ENCODE measurements at regions not wholly inside any gene's neighbourhood (a gene's known extent, or its start where the extent isn't known, plus 50 kb on each side); places are given as distances from the start of the nearest gene placed in this dataset.
A peak's percentile ranks its signal among the peaks of the same experiment; 100 is the strongest.

DNA sequence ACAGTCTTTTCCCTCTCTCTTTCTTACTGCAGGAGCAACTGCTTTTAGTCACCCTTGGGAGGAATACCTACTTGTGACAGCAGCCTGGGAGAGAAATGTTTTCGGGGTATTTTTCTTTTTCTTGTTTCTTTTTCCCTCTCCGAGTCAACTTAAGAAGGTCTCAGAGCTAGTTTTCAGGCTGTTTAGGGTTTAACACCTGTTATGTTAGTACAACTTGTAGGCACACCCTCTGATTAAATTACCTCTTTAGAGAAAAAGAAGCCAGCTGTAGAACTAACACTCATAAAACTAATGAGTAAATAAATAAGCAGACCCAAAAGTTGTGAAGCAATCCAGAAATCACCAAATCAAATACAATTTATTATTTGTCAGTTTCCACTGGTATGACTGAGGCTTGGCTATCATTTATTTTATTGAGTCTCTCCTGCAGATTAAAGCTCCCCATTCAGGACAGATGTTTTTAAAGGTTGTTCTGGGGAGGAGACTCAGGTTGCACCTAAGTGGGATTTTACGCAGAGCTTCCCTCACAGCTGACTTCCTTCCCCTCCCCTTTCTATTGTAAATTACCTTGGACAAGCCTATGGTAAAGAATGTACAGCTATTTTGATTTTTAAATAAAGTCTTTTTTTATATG, 112.5 kb downstream of the FOXB1 start:
- no peaks in the 10 kb centered on the region; the same call in 1 of the 2 replicates for H3K79me2 ChIP-seq (ENCODE audit: insufficient read depth, low read length)
- no peak for DNase-seq
- H3K4me1 ChIP-seq (ENCODE audit: insufficient read depth, low read length): peaks cover 28% of the 10 kb centered on the region
- no peak overlapping the region for H2AFZ ChIP-seq (ENCODE audit: low read length)
- H4K91ac ChIP-seq (ENCODE audit: insufficient read length, low read depth, low read length): no peak overlapping the region
- H3T11ph ChIP-seq (ENCODE audit: low read length): no peak overlapping the region
- no peak overlapping the region for H3K27ac ChIP-seq (ENCODE audit: insufficient read length, low read depth, low read length)
- Mint-ChIP-seq H3K9me3 (no peaks in the 10 kb centered on the region; a peak in 2 of 5 replicates), H3K36me3 (ENCODE audit: insufficient read depth in 1 of 3, low read depth in 3 of 3) (no peaks in the 10 kb centered on the region), H3K4me1 (peaks cover 64 to 67% of the 10 kb centered on the region in 2 experiments), H3K27me3 (ENCODE audit: low read depth) (peaks cover 50% of the 10 kb centered on the region), H3K27ac (no peak overlapping the region), H3K4me3 (peak overlapping the region in 1 of 2 experiments; percentile 19; a peak in 3 of 5 replicates)
- H3K27me3 ChIP-seq (ENCODE audit: insufficient read depth, low read length): peaks cover 2% of the 10 kb centered on the region
- no peak overlapping the region for H3K14ac ChIP-seq (ENCODE audit: insufficient read depth, low read length)
- no peak overlapping the region for H3K56ac ChIP-seq (ENCODE audit: insufficient read length, low read depth, low read length)
- no peak overlapping the region for H2BK120ac ChIP-seq (ENCODE audit: low read depth, low read length, poor library complexity, severe bottlenecking)
- no peak overlapping the region for H2BK12ac ChIP-seq (ENCODE audit: insufficient read length, low read depth, low read length)
- H2BK5ac ChIP-seq (ENCODE audit: insufficient read length, low read length): no peak overlapping the region
- H4K8ac ChIP-seq (replicated peaks; ENCODE audit: insufficient read length, low read depth, low read length): no peak overlapping the region
- no peak overlapping the region for H2BK15ac ChIP-seq (ENCODE audit: low read depth, low read length)
- H3K79me1 ChIP-seq (ENCODE audit: insufficient read depth, low read depth, low read length, poor library complexity, severe bottlenecking): no peaks in the 10 kb centered on the region
- no peak overlapping the region for H4K5ac ChIP-seq (ENCODE audit: insufficient read length, low read depth, low read length)
- WGBS (ENCODE audit: extremely low coverage, insufficient read length, low lambda C conversion rate): no CpG with 5 or more reads among the region's 3 CpGs
- no peaks in the 10 kb centered on the region for H4K20me1 ChIP-seq (ENCODE audit: control insufficient read depth, insufficient read depth, insufficient read length)
- H3K23ac ChIP-seq (ENCODE audit: insufficient read length, low read depth, low read length): no peak overlapping the region
- H3K9ac ChIP-seq (ENCODE audit: extremely low read depth, insufficient read length, low read length): no peak overlapping the region
- no peak overlapping the region for H2BK20ac ChIP-seq (ENCODE audit: low read depth, low read length, poor library complexity, severe bottlenecking)
- H3K18ac ChIP-seq (ENCODE audit: insufficient read length, low read depth, low read length): no peak overlapping the region
- no peaks in the 10 kb centered on the region for H3K23me2 ChIP-seq (ENCODE audit: insufficient read length, low read depth, low read length, poor library complexity, severe bottlenecking)
- H3K4me2 ChIP-seq (ENCODE audit: insufficient read depth, insufficient read length, low read length): no peak overlapping the region
- no peak overlapping the region for H3K4ac ChIP-seq (ENCODE audit: low read depth, low read length)
- H2AK5ac ChIP-seq (ENCODE audit: insufficient read length, low read length): no peak overlapping the region
- H3K9me3 ChIP-seq (ENCODE audit: control insufficient read depth, low read depth, low read length): no peaks in the 10 kb centered on the region
- no peak for TF ChIP-seq CTCF (conservative IDR thresholded peaks at IDR 0.05)

Data from H9 (cell line).